IMR-90 (cell line): ENCODE measurements at regions not wholly inside any gene's neighbourhood (a gene's known extent, or its start where the extent isn't known, plus 50 kb on each side); places are given as distances from the start of the nearest gene placed in this dataset.

ENCODE experiments used
- POLR2A ChIP-seq: IDR thresholded peaks from 2 replicates; pipeline ENCODE4 v1.6.1; 2012; ENCODE audit warnings: mild to moderate bottlenecking, low read depth, low read length
- RAD21 ChIP-seq: IDR thresholded peaks from 2 replicates; pipeline ENCODE4 v1.6.1; 2012; ENCODE audit warnings: low read length, improper control_type of control experiment
- RCOR1 ChIP-seq: IDR thresholded peaks from 2 replicates; pipeline ENCODE4 v1.6.1; 2012; ENCODE audit warnings: mild to moderate bottlenecking, low read length, improper control_type of control experiment; ENCODE audit not compliant: insufficient replicate concordance
- TF ChIP-seq, protein P1 (sequence below): conservative IDR thresholded peaks from 2 replicates; pipeline ENCODE4 v1.5.1; 2012; ENCODE audit warnings: mild to moderate bottlenecking, low read depth, low read length, improper control_type of control experiment

GRCh38 chr7:137082391-137082790 lies 213.9 kb downstream of the CHRM2 start:
- TF ChIP-seq POLR2A: no peak
- TF ChIP-seq, protein P1, sequence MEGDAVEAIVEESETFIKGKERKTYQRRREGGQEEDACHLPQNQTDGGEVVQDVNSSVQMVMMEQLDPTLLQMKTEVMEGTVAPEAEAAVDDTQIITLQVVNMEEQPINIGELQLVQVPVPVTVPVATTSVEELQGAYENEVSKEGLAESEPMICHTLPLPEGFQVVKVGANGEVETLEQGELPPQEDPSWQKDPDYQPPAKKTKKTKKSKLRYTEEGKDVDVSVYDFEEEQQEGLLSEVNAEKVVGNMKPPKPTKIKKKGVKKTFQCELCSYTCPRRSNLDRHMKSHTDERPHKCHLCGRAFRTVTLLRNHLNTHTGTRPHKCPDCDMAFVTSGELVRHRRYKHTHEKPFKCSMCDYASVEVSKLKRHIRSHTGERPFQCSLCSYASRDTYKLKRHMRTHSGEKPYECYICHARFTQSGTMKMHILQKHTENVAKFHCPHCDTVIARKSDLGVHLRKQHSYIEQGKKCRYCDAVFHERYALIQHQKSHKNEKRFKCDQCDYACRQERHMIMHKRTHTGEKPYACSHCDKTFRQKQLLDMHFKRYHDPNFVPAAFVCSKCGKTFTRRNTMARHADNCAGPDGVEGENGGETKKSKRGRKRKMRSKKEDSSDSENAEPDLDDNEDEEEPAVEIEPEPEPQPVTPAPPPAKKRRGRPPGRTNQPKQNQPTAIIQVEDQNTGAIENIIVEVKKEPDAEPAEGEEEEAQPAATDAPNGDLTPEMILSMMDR: no peak
- no peak for TF ChIP-seq RAD21
- TF ChIP-seq RCOR1: no peak
